AG04449 (cell line): ENCODE measurements at regions not wholly inside any gene's neighbourhood (a gene's known extent, or its start where the extent isn't known, plus 50 kb on each side); places are given as distances from the start of the nearest gene placed in this dataset.
"Not testable (repeated sequence)": the region's sequence is repeated elsewhere in the genome, so short reads cannot be mapped to it uniquely, and the experiment has no call there.

ENCODE experiments used
- CTCF ChIA-PET: fragments of 350-600 bp; formaldehyde crosslinking; extraction: SDS; loops from one replicate; lab custom pipeline; 2021; ENCODE audit warnings: antibody characterized with exemption; lab: Yijun Ruan, JAX
- POLR2A ChIA-PET: fragments of 400-600, 350-600 bp; formaldehyde crosslinking; extraction: SDS; loops from one replicate; lab custom pipeline; 2020; ENCODE audit warnings: antibody characterized with exemption, inconsistent platforms; lab: Yijun Ruan, JAX
- DNase-seq: peaks from one replicate; pipeline ENCODE4 v3.0.0-alpha.2; 2010; ENCODE audit warnings: low read depth, low spot score
- H3K4me3 ChIP-seq: 2 replicates; pipeline ENCODE4 v1.5.1; 2011; ENCODE audit warnings: low read depth, mild to moderate bottlenecking, control low read depth, low read length
- CTCF ChIP-seq: IDR thresholded peaks from one replicate; pipeline ENCODE4 v1.5.1; 2011; ENCODE audit warnings: mild to moderate bottlenecking, moderate library complexity, low read length, control low read depth, inconsistent platforms; ENCODE audit not compliant: insufficient read depth; ENCODE audit errors: missing control alignments

- ChIA-PET CTCF (no interaction called here), POLR2A (no interaction called here)
- H3K4me3 ChIP-seq = no peak overlapping the region
- no peak for TF ChIP-seq CTCF
- DNase-seq = no peak
Observed at GRCh38 chr5:60076746-60077145, 183.2 kb upstream of the PDE4D start.

GRCh38 chr5:60066502-60066901 is 173.0 kb upstream of the PDE4D start:
- no peak for TF ChIP-seq CTCF
- no peak overlapping the region for H3K4me3 ChIP-seq
- peak; percentile 34 for DNase-seq
- CTCF ChIA-PET = no interaction called here
- POLR2A ChIA-PET = no interaction called here

- CTCF ChIA-PET = no interaction called here
- no peak for DNase-seq
- H3K4me3 ChIP-seq = no peak overlapping the region
- no peak for TF ChIP-seq CTCF
- POLR2A ChIA-PET = no interaction called here
Observed at GRCh38 chr5:60060389-60060788, 166.9 kb upstream of the PDE4D start.

GRCh38 chr5:60056191-60056590 is 162.7 kb upstream of the PDE4D start:
- no peak overlapping the region for H3K4me3 ChIP-seq
- POLR2A ChIA-PET = no interaction called here
- TF ChIP-seq CTCF = no peak
- no peak for DNase-seq
- CTCF ChIA-PET = no interaction called here

- no peak overlapping the region for H3K4me3 ChIP-seq
- TF ChIP-seq CTCF = no peak
- ChIA-PET POLR2A (interaction anchor here (0.7 kb wide), 1 partner anchor 47 kb away, joined by 3 read pairs; no protein-coding TSS in a partner anchor), CTCF (no interaction called here)
- DNase-seq = no peak
Observed at GRCh38 chr5:60055168-60055567, 161.6 kb upstream of the PDE4D start.

GRCh38 chr5:60041996-60042664 is 148.6 kb upstream of the PDE4D start:
- POLR2A ChIA-PET, H3K4me3 ChIP-seq, CTCF ChIA-PET, DNase-seq: not testable (repeated sequence)

GRCh38 chr5:60041508-60041907 is 148.0 kb upstream of the PDE4D start:
- CTCF ChIA-PET, DNase-seq, H3K4me3 ChIP-seq, POLR2A ChIA-PET: not testable (repeated sequence)
